ENCODE measurements at regions not wholly inside any gene's neighbourhood (a gene's known extent, or its start where the extent isn't known, plus 50 kb on each side); places are given as distances from the start of the nearest gene placed in this dataset.

GRCh38 chr16:49926941-49927340 is 71.0 kb upstream of the ZNF423 start:
- no peaks in the 10 kb centered on the region for H3K79me1 ChIP-seq (ENCODE audit: low read length)
- H2BK120ac ChIP-seq (ENCODE audit: insufficient read depth, low read length, poor library complexity) = no peak overlapping the region
- no peak overlapping the region for H3K18ac ChIP-seq (ENCODE audit: low read length)
- no peaks in the 10 kb centered on the region for H3K79me2 ChIP-seq (ENCODE audit: control insufficient read depth, insufficient read depth, low read length, poor library complexity)
- no peak overlapping the region for H3K27ac ChIP-seq (ENCODE audit: low read depth, low read length)
- no peak overlapping the region for H4K91ac ChIP-seq (ENCODE audit: low read depth, low read length)
- H2AFZ ChIP-seq (ENCODE audit: insufficient read depth, low read length, poor library complexity) = no peak overlapping the region
- no peak overlapping the region for H3K4me3 ChIP-seq (ENCODE audit: low read depth, low read length)
- H3K27me3 ChIP-seq (ENCODE audit: insufficient read depth, low read length) = no peaks in the 10 kb centered on the region
- no peak overlapping the region for H2BK5ac ChIP-seq (ENCODE audit: low read depth, low read length, poor library complexity)
- H3K9ac ChIP-seq (ENCODE audit: low read length) = no peak overlapping the region
- peaks cover under 1 to 2% of the 10 kb centered on the region in 2 experiments for H3K4me1 ChIP-seq (ENCODE audit: control insufficient read depth in 1 of 2, insufficient read depth in 2 of 2, low read length in 2 of 2)
- no peaks in the 10 kb centered on the region for H3K9me3 ChIP-seq (ENCODE audit: insufficient read depth, low read depth, low read length)
- WGBS (ENCODE audit: extremely low coverage, insufficient coverage, insufficient read length) = no CpG with 5 or more reads among the region's 2 CpGs
- no peak overlapping the region for H4K12ac ChIP-seq (ENCODE audit: low read depth, low read length)
- H3K4me2 ChIP-seq (ENCODE audit: low read length) = no peak overlapping the region
- DNase-seq = no peak
- no peak overlapping the region for H3K23ac ChIP-seq (ENCODE audit: low read length)
- H4K8ac ChIP-seq (ENCODE audit: low read depth, low read length) = no peak overlapping the region
- no peak overlapping the region for H3K14ac ChIP-seq (ENCODE audit: low read length)
- no peaks in the 10 kb centered on the region for H3K36me3 ChIP-seq (ENCODE audit: control insufficient read depth in 1 of 2, insufficient read depth in 2 of 2, low read length in 2 of 2)
- H2AK5ac ChIP-seq (ENCODE audit: low read length) = no peak overlapping the region
- no peak overlapping the region for H3K4ac ChIP-seq (ENCODE audit: low read depth, low read length)
- H2BK12ac ChIP-seq (ENCODE audit: low read length) = no peak overlapping the region

- H3K79me2 ChIP-seq (ENCODE audit: control insufficient read depth, insufficient read depth, low read length, poor library complexity) = no peaks in the 10 kb centered on the region
- no peaks in the 10 kb centered on the region for H3K27me3 ChIP-seq (ENCODE audit: insufficient read depth, low read length)
- no peak overlapping the region for H3K4me2 ChIP-seq (ENCODE audit: low read length)
- H3K9ac ChIP-seq (ENCODE audit: low read length) = no peak overlapping the region
- no peak overlapping the region for H2AFZ ChIP-seq (ENCODE audit: insufficient read depth, low read length, poor library complexity)
- H4K12ac ChIP-seq (ENCODE audit: low read depth, low read length) = no peak overlapping the region
- H2BK120ac ChIP-seq (ENCODE audit: insufficient read depth, low read length, poor library complexity) = no peak overlapping the region
- no peak overlapping the region for H2AK5ac ChIP-seq (ENCODE audit: low read length)
- H2BK12ac ChIP-seq (ENCODE audit: low read length) = no peak overlapping the region
- no peak for DNase-seq
- no peak overlapping the region for H3K4me3 ChIP-seq (ENCODE audit: low read depth, low read length)
- H4K8ac ChIP-seq (ENCODE audit: low read depth, low read length) = no peak overlapping the region
- H3K18ac ChIP-seq (ENCODE audit: low read length) = no peak overlapping the region
- H3K4me1 ChIP-seq (ENCODE audit: control insufficient read depth in 1 of 2, insufficient read depth in 2 of 2, low read length in 2 of 2) = peaks cover 5 to 9% of the 10 kb centered on the region in 2 experiments
- H3K14ac ChIP-seq (ENCODE audit: low read length) = no peak overlapping the region
- no peak overlapping the region for H3K4ac ChIP-seq (ENCODE audit: low read depth, low read length)
- H3K36me3 ChIP-seq (ENCODE audit: control insufficient read depth in 1 of 2, insufficient read depth in 2 of 2, low read length in 2 of 2) = no peaks in the 10 kb centered on the region
- no CpG with 5 or more reads among the region's 16 CpGs for WGBS (ENCODE audit: extremely low coverage, insufficient coverage, insufficient read length)
- H3K79me1 ChIP-seq (ENCODE audit: low read length) = no peaks in the 10 kb centered on the region
- no peaks in the 10 kb centered on the region for H3K9me3 ChIP-seq (ENCODE audit: insufficient read depth, low read depth, low read length)
- H4K91ac ChIP-seq (ENCODE audit: low read depth, low read length) = no peak overlapping the region
- no peak overlapping the region for H3K27ac ChIP-seq (ENCODE audit: low read depth, low read length)
- H2BK5ac ChIP-seq (ENCODE audit: low read depth, low read length, poor library complexity) = no peak overlapping the region
- H3K23ac ChIP-seq (ENCODE audit: low read length) = no peak overlapping the region
These were observed 72.5 kb upstream of the ZNF423 start for GRCh38 chr16:49928176-49929041.

DNA sequence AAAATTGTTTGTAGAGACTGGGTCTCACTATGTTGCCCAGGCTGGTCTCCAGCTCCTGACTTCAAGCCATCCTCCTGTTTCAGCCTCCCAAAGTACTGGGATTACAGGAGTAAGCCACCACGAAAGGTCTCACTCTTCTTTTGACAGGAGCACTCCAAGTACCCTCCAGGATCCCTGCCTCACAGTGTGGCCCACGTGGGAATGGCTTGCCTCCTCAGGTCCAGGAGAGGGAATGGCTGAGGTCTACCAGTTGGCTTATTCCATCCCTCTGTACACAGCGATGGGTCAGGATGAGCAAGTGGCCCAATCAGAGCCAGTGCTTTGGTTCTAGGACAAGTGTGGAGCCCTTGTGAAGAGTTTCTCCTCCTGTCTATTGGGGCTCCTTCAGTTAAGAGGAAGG is 73.7 kb upstream of the ZNF423 start:
- H3K18ac ChIP-seq (ENCODE audit: low read length) = no peak overlapping the region
- no peaks in the 10 kb centered on the region for H3K9me3 ChIP-seq (ENCODE audit: insufficient read depth, low read depth, low read length)
- DNase-seq = no peak
- no peak overlapping the region for H4K8ac ChIP-seq (ENCODE audit: low read depth, low read length)
- H3K23ac ChIP-seq (ENCODE audit: low read length) = no peak overlapping the region
- H3K4ac ChIP-seq (ENCODE audit: low read depth, low read length) = no peak overlapping the region
- no peaks in the 10 kb centered on the region for H3K36me3 ChIP-seq (ENCODE audit: control insufficient read depth in 1 of 2, insufficient read depth in 2 of 2, low read length in 2 of 2)
- H3K27me3 ChIP-seq (ENCODE audit: insufficient read depth, low read length) = no peaks in the 10 kb centered on the region
- H3K4me3 ChIP-seq (ENCODE audit: low read depth, low read length) = no peak overlapping the region
- H2AK5ac ChIP-seq (ENCODE audit: low read length) = no peak overlapping the region
- no peak overlapping the region for H3K14ac ChIP-seq (ENCODE audit: low read length)
- H2AFZ ChIP-seq (ENCODE audit: insufficient read depth, low read length, poor library complexity) = no peak overlapping the region
- peaks cover 5 to 9% of the 10 kb centered on the region in 2 experiments for H3K4me1 ChIP-seq (ENCODE audit: control insufficient read depth in 1 of 2, insufficient read depth in 2 of 2, low read length in 2 of 2)
- H4K91ac ChIP-seq (ENCODE audit: low read depth, low read length) = no peak overlapping the region
- no peak overlapping the region for H2BK12ac ChIP-seq (ENCODE audit: low read length)
- no peak overlapping the region for H3K9ac ChIP-seq (ENCODE audit: low read length)
- WGBS (ENCODE audit: extremely low coverage, insufficient coverage, insufficient read length) = no CpG with 5 or more reads among the region's 3 CpGs
- no peak overlapping the region for H2BK120ac ChIP-seq (ENCODE audit: insufficient read depth, low read length, poor library complexity)
- no peaks in the 10 kb centered on the region for H3K79me2 ChIP-seq (ENCODE audit: control insufficient read depth, insufficient read depth, low read length, poor library complexity)
- no peaks in the 10 kb centered on the region for H3K79me1 ChIP-seq (ENCODE audit: low read length)
- no peak overlapping the region for H3K27ac ChIP-seq (ENCODE audit: low read depth, low read length)
- H3K4me2 ChIP-seq (ENCODE audit: low read length) = no peak overlapping the region
- H4K12ac ChIP-seq (ENCODE audit: low read depth, low read length) = no peak overlapping the region
- H2BK5ac ChIP-seq (ENCODE audit: low read depth, low read length, poor library complexity) = no peak overlapping the region

DNA sequence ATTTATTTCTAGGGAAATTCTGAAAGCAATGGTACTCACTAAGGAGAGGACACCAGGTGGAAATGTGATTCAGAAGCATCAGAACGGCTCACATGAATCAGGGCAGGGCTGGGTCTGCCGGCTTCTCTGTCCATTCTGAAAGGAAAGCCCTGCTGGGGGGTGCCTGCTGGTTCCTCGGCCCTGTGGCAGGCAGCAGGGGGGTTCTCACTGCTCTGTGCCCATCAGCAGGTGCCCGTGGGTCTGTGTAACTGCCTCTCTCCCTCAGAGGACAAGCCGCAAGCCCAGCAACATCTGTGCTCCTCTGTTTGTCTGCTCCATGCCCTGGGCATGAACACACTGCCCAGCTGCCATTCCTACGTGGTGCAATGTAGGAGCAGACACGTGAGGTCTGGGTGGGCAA is 74.9 kb upstream of the ZNF423 start:
- H3K18ac ChIP-seq (ENCODE audit: low read length) = no peak overlapping the region
- H3K79me1 ChIP-seq (ENCODE audit: low read length) = no peaks in the 10 kb centered on the region
- no peak overlapping the region for H3K9ac ChIP-seq (ENCODE audit: low read length)
- H3K27ac ChIP-seq (ENCODE audit: low read depth, low read length) = no peak overlapping the region
- H3K4me3 ChIP-seq (ENCODE audit: low read depth, low read length) = no peak overlapping the region
- H2BK120ac ChIP-seq (ENCODE audit: insufficient read depth, low read length, poor library complexity) = no peak overlapping the region
- H3K79me2 ChIP-seq (ENCODE audit: control insufficient read depth, insufficient read depth, low read length, poor library complexity) = no peaks in the 10 kb centered on the region
- H2BK12ac ChIP-seq (ENCODE audit: low read length) = no peak overlapping the region
- H2AK5ac ChIP-seq (ENCODE audit: low read length) = no peak overlapping the region
- no peak overlapping the region for H3K4ac ChIP-seq (ENCODE audit: low read depth, low read length)
- H3K9me3 ChIP-seq (ENCODE audit: insufficient read depth, low read depth, low read length) = no peaks in the 10 kb centered on the region
- no peak overlapping the region for H3K23ac ChIP-seq (ENCODE audit: low read length)
- H4K12ac ChIP-seq (ENCODE audit: low read depth, low read length) = no peak overlapping the region
- H2BK5ac ChIP-seq (ENCODE audit: low read depth, low read length, poor library complexity) = no peak overlapping the region
- no peak for DNase-seq
- peaks cover 5 to 9% of the 10 kb centered on the region in 2 experiments for H3K4me1 ChIP-seq (ENCODE audit: control insufficient read depth in 1 of 2, insufficient read depth in 2 of 2, low read length in 2 of 2)
- H4K8ac ChIP-seq (ENCODE audit: low read depth, low read length) = no peak overlapping the region
- H2AFZ ChIP-seq (ENCODE audit: insufficient read depth, low read length, poor library complexity) = no peak overlapping the region
- WGBS (ENCODE audit: extremely low coverage, insufficient coverage, insufficient read length) = no CpG with 5 or more reads among the region's 7 CpGs
- H4K91ac ChIP-seq (ENCODE audit: low read depth, low read length) = no peak overlapping the region
- H3K14ac ChIP-seq (ENCODE audit: low read length) = no peak overlapping the region
- H3K36me3 ChIP-seq (ENCODE audit: control insufficient read depth in 1 of 2, insufficient read depth in 2 of 2, low read length in 2 of 2) = no peaks in the 10 kb centered on the region
- no peaks in the 10 kb centered on the region for H3K27me3 ChIP-seq (ENCODE audit: insufficient read depth, low read length)
- no peak overlapping the region for H3K4me2 ChIP-seq (ENCODE audit: low read length)

Measured in trophoblast cell (in vitro differentiated cells and primary cell).